Vagina (tissue), 2 donors: ENCODE measurements at regions not wholly inside any gene's neighbourhood (a gene's known extent, or its start where the extent isn't known, plus 50 kb on each side); places are given as distances from the start of the nearest gene placed in this dataset.

Source experiments
- POLR2A ChIP-seq, 2 donors: fragments of 450-650 bp; IDR thresholded peaks; one replicate each; pipeline ENCODE4 v1.6.1; 2017; ENCODE audit warnings: antibody characterized with exemption in 2 of 2, mild to moderate bottlenecking in 2 of 2, moderate library complexity in 2 of 2
- TF ChIP-seq, protein P1 (sequence below), 3 experiments: fragments of 450-650 bp in 2 of 3; fragments of 200-600 bp in 1 of 3; sonication (generic) in 1 of 3; IDR thresholded peaks; one replicate each; pipeline ENCODE4 v1.5.1; 2017 to 2019; ENCODE audit warnings: antibody characterized with exemption in 3 of 3, mild to moderate bottlenecking in 2 of 3, moderate library complexity in 2 of 3

DNA sequence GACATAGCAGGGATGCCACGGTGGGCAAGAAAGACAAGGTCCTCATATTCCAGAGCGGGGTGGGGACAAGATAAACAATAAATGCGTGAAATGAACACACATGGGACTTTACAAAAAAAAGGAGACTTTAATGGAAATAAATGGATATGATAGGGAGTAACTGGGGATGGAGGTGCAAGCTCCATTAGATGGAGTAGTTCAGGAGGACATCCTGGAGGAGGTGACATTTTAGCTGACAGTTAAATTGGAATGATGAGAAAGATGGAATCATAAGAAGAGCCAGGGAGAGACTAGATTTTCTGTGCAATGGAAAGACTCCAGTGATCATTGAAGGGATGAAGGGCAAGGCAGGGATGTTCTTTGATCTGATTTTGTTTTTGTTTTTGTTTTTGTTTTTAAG, 83.6 kb upstream of the MYL10 start:
- TF ChIP-seq, protein P1, sequence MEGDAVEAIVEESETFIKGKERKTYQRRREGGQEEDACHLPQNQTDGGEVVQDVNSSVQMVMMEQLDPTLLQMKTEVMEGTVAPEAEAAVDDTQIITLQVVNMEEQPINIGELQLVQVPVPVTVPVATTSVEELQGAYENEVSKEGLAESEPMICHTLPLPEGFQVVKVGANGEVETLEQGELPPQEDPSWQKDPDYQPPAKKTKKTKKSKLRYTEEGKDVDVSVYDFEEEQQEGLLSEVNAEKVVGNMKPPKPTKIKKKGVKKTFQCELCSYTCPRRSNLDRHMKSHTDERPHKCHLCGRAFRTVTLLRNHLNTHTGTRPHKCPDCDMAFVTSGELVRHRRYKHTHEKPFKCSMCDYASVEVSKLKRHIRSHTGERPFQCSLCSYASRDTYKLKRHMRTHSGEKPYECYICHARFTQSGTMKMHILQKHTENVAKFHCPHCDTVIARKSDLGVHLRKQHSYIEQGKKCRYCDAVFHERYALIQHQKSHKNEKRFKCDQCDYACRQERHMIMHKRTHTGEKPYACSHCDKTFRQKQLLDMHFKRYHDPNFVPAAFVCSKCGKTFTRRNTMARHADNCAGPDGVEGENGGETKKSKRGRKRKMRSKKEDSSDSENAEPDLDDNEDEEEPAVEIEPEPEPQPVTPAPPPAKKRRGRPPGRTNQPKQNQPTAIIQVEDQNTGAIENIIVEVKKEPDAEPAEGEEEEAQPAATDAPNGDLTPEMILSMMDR (IDR thresholded peaks at IDR 0.05) = no peak
- TF ChIP-seq POLR2A (IDR thresholded peaks at IDR 0.05) = no peak
